OCI-LY7 (cell line): ENCODE measurements at regions not wholly inside any gene's neighbourhood (a gene's known extent, or its start where the extent isn't known, plus 50 kb on each side); places are given as distances from the start of the nearest gene placed in this dataset.

Experiments
- EZH2phosphoT487 ChIP-seq: fragments of 200-600 bp; sonication (generic); IDR thresholded peaks from 2 replicates; pipeline ENCODE4 v1.6.1; 2018; ENCODE audit warnings: low read depth, borderline replicate concordance, mild to moderate bottlenecking, mixed run types, antibody characterized with exemption, low read length, moderate library complexity, mixed read lengths
- TF ChIP-seq, protein P1 (sequence below): fragments of 200-600 bp; sonication (generic); conservative IDR thresholded peaks from 2 replicates; pipeline ENCODE4 v1.5.1; 2014; ENCODE audit warnings: mild to moderate bottlenecking, antibody characterized with exemption, low read length, moderate library complexity, mixed read lengths

DNA sequence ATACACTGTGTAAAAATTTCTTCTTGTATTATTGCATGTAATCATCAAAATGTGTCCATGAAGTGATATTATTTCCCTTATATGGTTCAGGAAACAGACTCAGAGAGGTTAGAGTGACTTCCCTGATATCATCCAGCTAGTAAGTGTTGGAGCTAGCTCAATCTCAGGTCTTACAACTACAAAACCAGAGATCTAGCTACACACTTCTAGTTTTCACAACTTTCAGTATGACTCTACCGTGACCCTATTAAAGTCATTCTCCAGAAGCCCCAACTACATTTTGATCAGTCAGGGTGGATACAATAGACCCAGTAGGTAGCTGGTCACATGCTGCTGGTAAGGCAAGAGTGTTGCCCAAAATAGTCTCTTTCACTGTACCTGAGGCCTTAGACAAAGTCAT, 165.3 kb downstream of the GOLIM4 start:
- TF ChIP-seq, protein P1, sequence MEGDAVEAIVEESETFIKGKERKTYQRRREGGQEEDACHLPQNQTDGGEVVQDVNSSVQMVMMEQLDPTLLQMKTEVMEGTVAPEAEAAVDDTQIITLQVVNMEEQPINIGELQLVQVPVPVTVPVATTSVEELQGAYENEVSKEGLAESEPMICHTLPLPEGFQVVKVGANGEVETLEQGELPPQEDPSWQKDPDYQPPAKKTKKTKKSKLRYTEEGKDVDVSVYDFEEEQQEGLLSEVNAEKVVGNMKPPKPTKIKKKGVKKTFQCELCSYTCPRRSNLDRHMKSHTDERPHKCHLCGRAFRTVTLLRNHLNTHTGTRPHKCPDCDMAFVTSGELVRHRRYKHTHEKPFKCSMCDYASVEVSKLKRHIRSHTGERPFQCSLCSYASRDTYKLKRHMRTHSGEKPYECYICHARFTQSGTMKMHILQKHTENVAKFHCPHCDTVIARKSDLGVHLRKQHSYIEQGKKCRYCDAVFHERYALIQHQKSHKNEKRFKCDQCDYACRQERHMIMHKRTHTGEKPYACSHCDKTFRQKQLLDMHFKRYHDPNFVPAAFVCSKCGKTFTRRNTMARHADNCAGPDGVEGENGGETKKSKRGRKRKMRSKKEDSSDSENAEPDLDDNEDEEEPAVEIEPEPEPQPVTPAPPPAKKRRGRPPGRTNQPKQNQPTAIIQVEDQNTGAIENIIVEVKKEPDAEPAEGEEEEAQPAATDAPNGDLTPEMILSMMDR, result no peak
- TF ChIP-seq EZH2phosphoT487, result no peak
